ENCODE measurements at regions not wholly inside any gene's neighbourhood (a gene's known extent, or its start where the extent isn't known, plus 50 kb on each side); places are given as distances from the start of the nearest gene placed in this dataset.

- TF ChIP-seq ATF2 (CRISPR knock-in tag; IDR thresholded peaks at IDR 0.05) (peak; percentile 85), SATB2 (CRISPR knock-in tag; IDR thresholded peaks at IDR 0.05) (peak; percentile 67; the same call in 1 of the 2 replicates), RFXAP (CRISPR knock-in tag; IDR thresholded peaks at IDR 0.05; ENCODE audit: borderline replicate concordance) (peak; percentile 94), ZNF691 (CRISPR knock-in tag; IDR thresholded peaks at IDR 0.05; ENCODE audit: borderline replicate concordance, low read depth) (peak; percentile 44; the same call in 1 of the 2 replicates), ATAD3A (CRISPR knock-in tag; IDR thresholded peaks at IDR 0.05) (no peak), ZNF780A (CRISPR knock-in tag; IDR thresholded peaks at IDR 0.05) (peak; percentile 53), ZFY (CRISPR knock-in tag; IDR thresholded peaks at IDR 0.05) (peak; percentile 97), GTF3A (CRISPR knock-in tag; conservative IDR thresholded peaks at IDR 0.05) (no peak), HMG20B (CRISPR knock-in tag; conservative IDR thresholded peaks at IDR 0.05) (peak; percentile 79), IKZF5 (CRISPR knock-in tag; IDR thresholded peaks at IDR 0.05) (peak; percentile 99), CBFB (CRISPR knock-in tag; IDR thresholded peaks at IDR 0.05) (peak; percentile 57; the same call in 1 of the 2 replicates), U2AF2 (IDR thresholded peaks at IDR 0.05; ENCODE audit: low read depth, low read length) (0 out of 2 replicates have a peak, but pooled peaks have one; percentile 80), MED13 (CRISPR knock-in tag; IDR thresholded peaks at IDR 0.05) (peak; percentile 33; the same call in 1 of the 2 replicates), SP4 (CRISPR knock-in tag; IDR thresholded peaks at IDR 0.05) (no peak), ZSCAN30 (CRISPR knock-in tag; IDR thresholded peaks at IDR 0.05) (no peak), NFKB2 (CRISPR knock-in tag; IDR thresholded peaks at IDR 0.05; ENCODE audit: borderline replicate concordance) (no peak; the same call in 1 of the 2 replicates), ARNTL (CRISPR knock-in tag; IDR thresholded peaks at IDR 0.05) (no peak), GMEB2 (CRISPR knock-in tag; IDR thresholded peaks at IDR 0.05; ENCODE audit: low read depth) (no peak), MIXL1 (CRISPR knock-in tag; IDR thresholded peaks at IDR 0.05) (peak; percentile 88), GLI4 (CRISPR knock-in tag; IDR thresholded peaks at IDR 0.05; ENCODE audit: borderline replicate concordance) (peak; percentile 68; the same call in 1 of the 2 replicates), SIN3A (IDR thresholded peaks at IDR 0.05; ENCODE audit: borderline replicate concordance, low read depth, low read length) (no peak), NCOA1 (CRISPR knock-in tag; IDR thresholded peaks at IDR 0.05) (peak; percentile 97), HIC2 (CRISPR knock-in tag; IDR thresholded peaks at IDR 0.05; ENCODE audit: low read depth) (peak; percentile 100)
Observed at GRCh38 chr14:34035177-34035933, 84.5 kb upstream of the EGLN3 start (continued).

Measured in HepG2 (cell line).